CD14-positive monocyte (primary cell): ENCODE measurements at regions not wholly inside any gene's neighbourhood (a gene's known extent, or its start where the extent isn't known, plus 50 kb on each side); places are given as distances from the start of the nearest gene placed in this dataset.
"Not testable (repeated sequence)": the region's sequence is repeated elsewhere in the genome, so short reads cannot be mapped to it uniquely, and the experiment has no call there.

Experiments used
- DNase-seq, 3 donors: peaks; one replicate each; pipeline ENCODE4 v3.0.0-alpha.2; 2011 to 2022
- H2AFZ ChIP-seq: 2 replicates; pipeline ENCODE4 v1.6.0; 2012; ENCODE audit warnings: mild to moderate bottlenecking, low read depth, low read length, inconsistent platforms; ENCODE audit not compliant: insufficient read depth, poor library complexity, severe bottlenecking
- H3K27ac ChIP-seq, 2 donors: 1 replicate in 1 of 2; 2 replicates in 1 of 2; pipeline ENCODE4 v1.5.1; 2012 to 2013; ENCODE audit warnings: low read length in 2 of 2, control low read depth in 1 of 2, inconsistent platforms in 1 of 2, low read depth in 1 of 2, mild to moderate bottlenecking in 1 of 2
- H3K27me3 ChIP-seq, 2 donors: one replicate each; pipeline versions ENCODE4 v1.6.0 to v1.6.1; 2011 to 2013; ENCODE audit warnings: low read length in 2 of 2; ENCODE audit not compliant: control insufficient read depth in 2 of 2, insufficient read depth in 2 of 2
- H3K36me3 ChIP-seq, 2 donors: replicated peaks in 1 of 2; 1 replicate in 1 of 2; 2 replicates in 1 of 2; pipeline versions ENCODE4 v1.5.1 to v1.6.1; 2012 to 2013; ENCODE audit warnings: low read length in 2 of 2, control low read depth in 1 of 2, inconsistent platforms in 1 of 2, mild to moderate bottlenecking in 1 of 2; ENCODE audit not compliant: insufficient read depth in 2 of 2, control insufficient read depth in 1 of 2
- H3K4me1 ChIP-seq, 2 donors: 1 replicate in 1 of 2; 2 replicates in 1 of 2; pipeline versions ENCODE4 v1.5.1 to v1.6.1; 2012 to 2013; ENCODE audit warnings: low read length in 2 of 2, control low read depth in 1 of 2, inconsistent platforms in 1 of 2, mild to moderate bottlenecking in 1 of 2, moderate library complexity in 1 of 2; ENCODE audit not compliant: insufficient read depth in 2 of 2, control insufficient read depth in 1 of 2
- H3K4me2 ChIP-seq: replicated peaks from 2 replicates; pipeline ENCODE3; 2012; ENCODE audit warnings: low read length, moderate library complexity, mild to moderate bottlenecking; ENCODE audit not compliant: poor library complexity, severe bottlenecking; ENCODE audit errors: extremely low read depth
- H3K4me3 ChIP-seq, 3 experiments: fragments of 200-600 bp in 1 of 3; sonication (generic) in 1 of 3; replicated peaks in 1 of 3; 1 replicate in 2 of 3; 2 replicates in 1 of 3; pipeline ENCODE4 v1.5.1; 2011 to 2013; ENCODE audit warnings: low read length in 3 of 3, mild to moderate bottlenecking in 3 of 3, control low read depth in 2 of 3, low read depth in 2 of 3, inconsistent platforms in 1 of 3, moderate library complexity in 1 of 3
- H3K79me2 ChIP-seq: 2 replicates; pipeline ENCODE4 v1.6.0; 2012; ENCODE audit warnings: mild to moderate bottlenecking, control low read depth, inconsistent platforms, low read length, moderate library complexity; ENCODE audit not compliant: insufficient read depth
- H3K9ac ChIP-seq: 2 replicates; pipeline ENCODE4 v1.6.0; 2017; ENCODE audit warnings: low read length, mild to moderate bottlenecking; ENCODE audit not compliant: insufficient read depth, poor library complexity, severe bottlenecking
- H3K9me3 ChIP-seq, 2 donors: replicated peaks in 1 of 2; 1 replicate in 1 of 2; 2 replicates in 1 of 2; pipeline versions ENCODE4 v1.5.1 to v1.6.1; 2012 to 2013; ENCODE audit warnings: low read length in 2 of 2, control low read depth in 1 of 2; ENCODE audit not compliant: control insufficient read depth in 1 of 2, insufficient read depth in 1 of 2
- H4K20me1 ChIP-seq: 2 replicates; pipeline ENCODE4 v1.6.0; 2012; ENCODE audit warnings: mild to moderate bottlenecking, low read length, control low read depth, moderate library complexity; ENCODE audit not compliant: insufficient read depth
- H3K27ac Mint-ChIP-seq, 7 donors: one replicate each; pipeline ENCODE4 v1.8.0; 2020; ENCODE audit warnings: mild to moderate bottlenecking in 7 of 7, mixed read lengths in 7 of 7, moderate library complexity in 6 of 7, inconsistent platforms in 2 of 7
- H3K27me3 Mint-ChIP-seq, 3 donors: one replicate each; pipeline ENCODE4 v1.8.0; 2021 to 2022; ENCODE audit warnings: low read depth in 3 of 3, mild to moderate bottlenecking in 3 of 3, mixed read lengths in 3 of 3, moderate library complexity in 3 of 3, inconsistent platforms in 1 of 3
- H3K36me3 Mint-ChIP-seq, 2 donors: one replicate each; pipeline ENCODE4 v1.8.0; 2020; ENCODE audit warnings: mixed read lengths in 2 of 2, inconsistent platforms in 1 of 2, mild to moderate bottlenecking in 1 of 2
- H3K4me1 Mint-ChIP-seq: one replicate; pipeline ENCODE4 v1.8.0; 2020; ENCODE audit warnings: mild to moderate bottlenecking, mixed read lengths
- H3K4me3 Mint-ChIP-seq, 2 donors: one replicate each; pipeline ENCODE4 v1.8.0; 2020; ENCODE audit warnings: mild to moderate bottlenecking in 2 of 2, mixed read lengths in 2 of 2, moderate library complexity in 1 of 2
- H3K9me3 Mint-ChIP-seq, 7 donors: one replicate each; pipeline ENCODE4 v1.8.0; 2020 to 2022; ENCODE audit warnings: mixed read lengths in 7 of 7, mild to moderate bottlenecking in 6 of 7, moderate library complexity in 6 of 7, inconsistent platforms in 2 of 7
- WGBS: methylation state at CpG from one replicate; pipeline ENCODE4 v1.1.5; 2013; ENCODE audit warnings: missing lambda C conversion rate; ENCODE audit not compliant: insufficient coverage; 5-methylcytosine and 5-hydroxymethylcytosine counted together
- intact Hi-C, 2 donors: fragments of 100-400 bp; cut with micrococcal nuclease; formaldehyde crosslinking; loops; one replicate each; pipeline versions ENCODE4 v1.15.0 to v1.15.1; 2023
- TF ChIP-seq, protein P1 (sequence below): fragments of 200-600 bp; IDR thresholded peaks from one replicate; pipeline ENCODE4 v1.8.0; 2022; ENCODE audit warnings: antibody characterized with exemption, mild to moderate bottlenecking

DNA sequence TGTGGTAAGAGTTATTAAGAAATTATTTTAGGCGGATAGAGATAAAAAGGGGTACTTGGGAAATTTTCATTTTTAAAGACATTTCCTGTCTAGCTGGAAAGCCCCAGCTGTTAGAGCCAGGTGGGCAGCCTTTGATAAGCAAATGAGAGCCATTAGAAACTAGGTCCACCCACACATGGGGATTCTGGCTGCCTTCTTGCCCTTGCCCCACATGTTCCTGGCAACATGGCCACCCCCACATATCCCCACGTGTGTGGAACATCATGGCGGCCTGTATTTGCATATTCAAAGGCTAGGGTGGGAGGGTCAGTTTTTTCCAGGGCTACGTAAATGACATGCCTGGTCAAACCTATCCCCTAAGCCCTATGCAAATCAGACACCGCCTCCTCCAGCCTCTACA, 1382.1 kb downstream of the AACS start:
- H3K4me1 ChIP-seq, result no peaks in the 10 kb centered on the region
- intact Hi-C loops, result no loop called here
- TF ChIP-seq, protein P1, sequence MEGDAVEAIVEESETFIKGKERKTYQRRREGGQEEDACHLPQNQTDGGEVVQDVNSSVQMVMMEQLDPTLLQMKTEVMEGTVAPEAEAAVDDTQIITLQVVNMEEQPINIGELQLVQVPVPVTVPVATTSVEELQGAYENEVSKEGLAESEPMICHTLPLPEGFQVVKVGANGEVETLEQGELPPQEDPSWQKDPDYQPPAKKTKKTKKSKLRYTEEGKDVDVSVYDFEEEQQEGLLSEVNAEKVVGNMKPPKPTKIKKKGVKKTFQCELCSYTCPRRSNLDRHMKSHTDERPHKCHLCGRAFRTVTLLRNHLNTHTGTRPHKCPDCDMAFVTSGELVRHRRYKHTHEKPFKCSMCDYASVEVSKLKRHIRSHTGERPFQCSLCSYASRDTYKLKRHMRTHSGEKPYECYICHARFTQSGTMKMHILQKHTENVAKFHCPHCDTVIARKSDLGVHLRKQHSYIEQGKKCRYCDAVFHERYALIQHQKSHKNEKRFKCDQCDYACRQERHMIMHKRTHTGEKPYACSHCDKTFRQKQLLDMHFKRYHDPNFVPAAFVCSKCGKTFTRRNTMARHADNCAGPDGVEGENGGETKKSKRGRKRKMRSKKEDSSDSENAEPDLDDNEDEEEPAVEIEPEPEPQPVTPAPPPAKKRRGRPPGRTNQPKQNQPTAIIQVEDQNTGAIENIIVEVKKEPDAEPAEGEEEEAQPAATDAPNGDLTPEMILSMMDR, result no peak
- WGBS, result 90% methylated on average over 2 of the region's 5 CpGs
- no peak for DNase-seq
- Mint-ChIP-seq H3K4me3 (no peak overlapping the region), H3K27me3 (peaks cover 0 to 2% (median 0%) of the 10 kb centered on the region in 3 donors), H3K27ac (no peak overlapping the region), H3K4me1 (no peaks in the 10 kb centered on the region), H3K9me3 (peaks cover 4 to 14% (median 9%) of the 10 kb centered on the region in 7 donors), H3K36me3 (no peaks in the 10 kb centered on the region)
- no peaks in the 10 kb centered on the region for H4K20me1 ChIP-seq
- H3K4me3 ChIP-seq, result no peak overlapping the region
- H3K4me2 ChIP-seq, result no peak overlapping the region
- no peak overlapping the region for H2AFZ ChIP-seq
- no peaks in the 10 kb centered on the region for H3K27me3 ChIP-seq
- peaks cover 0 to 32% of the 10 kb centered on the region in 2 donors for H3K9me3 ChIP-seq
- H3K79me2 ChIP-seq, result no peaks in the 10 kb centered on the region
- no peak overlapping the region for H3K27ac ChIP-seq
- H3K36me3 ChIP-seq, result no peaks in the 10 kb centered on the region
- no peak overlapping the region for H3K9ac ChIP-seq

GRCh38 chr12:126451809-126452208, 1386.6 kb downstream of the AACS start:
- H2AFZ ChIP-seq, result no peak overlapping the region
- H3K4me3 Mint-ChIP-seq, result no peak overlapping the region
- TF ChIP-seq, protein P1, result no peak
- H3K36me3 ChIP-seq, result no peaks in the 10 kb centered on the region
- H4K20me1 ChIP-seq, result no peaks in the 10 kb centered on the region
- no peaks in the 10 kb centered on the region for H3K4me1 ChIP-seq
- DNase-seq, result no peak
- peaks cover 0 to 23% of the 10 kb centered on the region in 2 donors for H3K9me3 ChIP-seq
- no peak overlapping the region for H3K9ac ChIP-seq
- no peak overlapping the region for H3K27ac Mint-ChIP-seq
- H3K79me2 ChIP-seq, result no peaks in the 10 kb centered on the region
- intact Hi-C loops, result no loop called here
- H3K4me2 ChIP-seq, result no peak overlapping the region
- WGBS, result no CpG with 5 or more reads among the region's 4 CpGs
- H3K9me3 Mint-ChIP-seq, result peaks cover 4 to 14% (median 8%) of the 10 kb centered on the region in 7 donors
- no peak overlapping the region for H3K4me3 ChIP-seq
- H3K27me3 Mint-ChIP-seq, result no peaks in the 10 kb centered on the region
- no peaks in the 10 kb centered on the region for H3K4me1 Mint-ChIP-seq
- no peaks in the 10 kb centered on the region for H3K27me3 ChIP-seq
- no peak overlapping the region for H3K27ac ChIP-seq
- H3K36me3 Mint-ChIP-seq, result no peaks in the 10 kb centered on the region

GRCh38 chr12:126452686-126453085, 1387.5 kb downstream of the AACS start:
- H4K20me1 ChIP-seq, H3K27ac Mint-ChIP-seq, H3K79me2 ChIP-seq, H3K27me3 ChIP-seq, H3K4me3 Mint-ChIP-seq, intact Hi-C loops, H3K9ac ChIP-seq, DNase-seq, H3K36me3 ChIP-seq, H3K4me3 ChIP-seq, H3K4me2 ChIP-seq, H2AFZ ChIP-seq, H3K4me1 Mint-ChIP-seq, H3K27ac ChIP-seq, H3K27me3 Mint-ChIP-seq, H3K4me1 ChIP-seq, H3K36me3 Mint-ChIP-seq: not testable (repeated sequence)
- peaks cover 0 to 15% (median 9%) of the 10 kb centered on the region in 7 donors for H3K9me3 Mint-ChIP-seq
- WGBS, result 98% methylated on average over 8 of the region's 9 CpGs
- peaks cover 0 to 22% of the 10 kb centered on the region in 2 donors for H3K9me3 ChIP-seq
